ENCODE measurements at regions not wholly inside any gene's neighbourhood (a gene's known extent, or its start where the extent isn't known, plus 50 kb on each side); places are given as distances from the start of the nearest gene placed in this dataset.

GRCh38 chr1:208433971-208434370, 189.8 kb upstream of the PLXNA2 start:
- no peaks in the 10 kb centered on the region for H3K36me3 ChIP-seq
- in situ Hi-C loops (cut with MboI; ENCODE audit: low pct_ligation_motif_present in 1 of 4, low pct_unique_long_range_greater_than_20kb in 1 of 4, low sequenced_read_pairs in 3 of 4) (no loop called here), intact Hi-C loops (cut with DNase I; ENCODE audit: low total_unique reads) (no loop called here)
- no peaks in the 10 kb centered on the region for H3K27me3 ChIP-seq
- H3K27ac ChIP-seq = no peak overlapping the region
- H3K4me3 ChIP-seq = no peak overlapping the region
- TF ChIP-seq EP300 (IDR thresholded peaks at IDR 0.05; ENCODE audit: low read depth) = no peak
- no peak for TF ChIP-seq CTCF (IDR thresholded peaks at IDR 0.05)
- no peak for TF ChIP-seq POLR2A (IDR thresholded peaks at IDR 0.05)
- no peak for TF ChIP-seq POLR2AphosphoS5 (IDR thresholded peaks at IDR 0.05)
- 65 to 71% methylated on average over 4 of the region's 4 CpGs for WGBS, 2 donors (ENCODE audit: low coverage in 1 of 2)
- H3K4me1 ChIP-seq = no peaks in the 10 kb centered on the region
- DNase-seq = no peak
- no peaks in the 10 kb centered on the region for H3K9me3 ChIP-seq

GRCh38 chr1:208437401-208437800, 193.2 kb upstream of the PLXNA2 start:
- intact Hi-C loops (cut with DNase I; ENCODE audit: low total_unique reads) = no loop called here
- no peaks in the 10 kb centered on the region for H3K27me3 ChIP-seq
- no peaks in the 10 kb centered on the region for H3K36me3 ChIP-seq
- 72% methylated on average over 3 of the region's 3 CpGs; no CpG with 5 or more reads in 1 of the 2 donors for WGBS, 2 donors (ENCODE audit: low coverage in 1 of 2)
- H3K4me1 ChIP-seq = no peaks in the 10 kb centered on the region
- TF ChIP-seq POLR2AphosphoS5 (IDR thresholded peaks at IDR 0.05) (no peak), POLR2A (IDR thresholded peaks at IDR 0.05) (no peak), EP300 (IDR thresholded peaks at IDR 0.05; ENCODE audit: low read depth) (no peak), CTCF (IDR thresholded peaks at IDR 0.05) (no peak)
- DNase-seq = no peak
- in situ Hi-C loops (cut with MboI; ENCODE audit: low pct_ligation_motif_present in 1 of 4, low pct_unique_long_range_greater_than_20kb in 1 of 4, low sequenced_read_pairs in 3 of 4) = no loop called here
- H3K27ac ChIP-seq = no peak overlapping the region
- H3K9me3 ChIP-seq = no peaks in the 10 kb centered on the region
- H3K4me3 ChIP-seq = no peak overlapping the region

GRCh38 chr1:208438112-208438699, 194.0 kb upstream of the PLXNA2 start:
- Histone ChIP-seq H3K9me3 (no peaks in the 10 kb centered on the region), H3K36me3 (no peaks in the 10 kb centered on the region), H3K4me3 (no peak overlapping the region), H3K27me3 (no peaks in the 10 kb centered on the region), H3K27ac (no peak overlapping the region), H3K4me1 (no peaks in the 10 kb centered on the region)
- in situ Hi-C loops (cut with MboI; ENCODE audit: low pct_ligation_motif_present in 1 of 4, low pct_unique_long_range_greater_than_20kb in 1 of 4, low sequenced_read_pairs in 3 of 4) (no loop called here), intact Hi-C loops (cut with DNase I; ENCODE audit: low total_unique reads) (no loop called here)
- DNase-seq = no peak
- WGBS, 2 donors (ENCODE audit: low coverage in 1 of 2) = 19 to 40% methylated on average over 1 to 2 of the region's 2 CpGs
- TF ChIP-seq EP300 (IDR thresholded peaks at IDR 0.05; ENCODE audit: low read depth) (no peak), POLR2AphosphoS5 (IDR thresholded peaks at IDR 0.05) (no peak), POLR2A (IDR thresholded peaks at IDR 0.05) (no peak), CTCF (IDR thresholded peaks at IDR 0.05) (no peak)

GRCh38 chr1:208445758-208446203, 201.6 kb upstream of the PLXNA2 start:
- WGBS, 2 donors (ENCODE audit: low coverage in 1 of 2) = 60% methylated on average over 7 of the region's 7 CpGs; no CpG with 5 or more reads in 1 of the 2 donors
- Histone ChIP-seq H3K4me3 (no peak overlapping the region), H3K4me1 (peaks cover 0 to 9% (median 5%) of the 10 kb centered on the region in 4 donors), H3K27ac (peak overlapping the region; percentile 62 to 78 (median 68)), H3K27me3 (no peaks in the 10 kb centered on the region), H3K36me3 (no peaks in the 10 kb centered on the region), H3K9me3 (no peaks in the 10 kb centered on the region)
- in situ Hi-C loops (cut with MboI; ENCODE audit: low pct_ligation_motif_present in 1 of 4, low pct_unique_long_range_greater_than_20kb in 1 of 4, low sequenced_read_pairs in 3 of 4) (no loop called here), intact Hi-C loops (cut with DNase I; ENCODE audit: low total_unique reads) (no loop called here)
- DNase-seq = peak; percentile 76
- no peak for TF ChIP-seq POLR2AphosphoS5 (IDR thresholded peaks at IDR 0.05)
- no peak for TF ChIP-seq EP300 (IDR thresholded peaks at IDR 0.05; ENCODE audit: low read depth)
- TF ChIP-seq CTCF (IDR thresholded peaks at IDR 0.05) = no peak
- no peak for TF ChIP-seq POLR2A (IDR thresholded peaks at IDR 0.05)
